ENCODE measurements at regions not wholly inside any gene's neighbourhood (a gene's known extent, or its start where the extent isn't known, plus 50 kb on each side); places are given as distances from the start of the nearest gene placed in this dataset.
"Not testable (repeated sequence)": the region's sequence is repeated elsewhere in the genome, so short reads cannot be mapped to it uniquely, and the experiment has no call there.

GRCh38 chr3:61463191-61463590 lies 98.2 kb upstream of the PTPRG start:
- Mint-ChIP-seq H3K27me3 (peaks cover 7% of the 10 kb centered on the region), H3K27ac (no peak overlapping the region), H3K9me3 (no peaks in the 10 kb centered on the region), H3K4me1 (ENCODE audit: unreplicated experiment) (no peaks in the 10 kb centered on the region), H3K4me3 (no peak overlapping the region), H3K36me3 (no peaks in the 10 kb centered on the region)
- TF ChIP-seq CTCF (conservative IDR thresholded peaks at IDR 0.05) = no peak
- no peak for DNase-seq (ENCODE audit: extremely low spot score, unreplicated experiment)

DNA sequence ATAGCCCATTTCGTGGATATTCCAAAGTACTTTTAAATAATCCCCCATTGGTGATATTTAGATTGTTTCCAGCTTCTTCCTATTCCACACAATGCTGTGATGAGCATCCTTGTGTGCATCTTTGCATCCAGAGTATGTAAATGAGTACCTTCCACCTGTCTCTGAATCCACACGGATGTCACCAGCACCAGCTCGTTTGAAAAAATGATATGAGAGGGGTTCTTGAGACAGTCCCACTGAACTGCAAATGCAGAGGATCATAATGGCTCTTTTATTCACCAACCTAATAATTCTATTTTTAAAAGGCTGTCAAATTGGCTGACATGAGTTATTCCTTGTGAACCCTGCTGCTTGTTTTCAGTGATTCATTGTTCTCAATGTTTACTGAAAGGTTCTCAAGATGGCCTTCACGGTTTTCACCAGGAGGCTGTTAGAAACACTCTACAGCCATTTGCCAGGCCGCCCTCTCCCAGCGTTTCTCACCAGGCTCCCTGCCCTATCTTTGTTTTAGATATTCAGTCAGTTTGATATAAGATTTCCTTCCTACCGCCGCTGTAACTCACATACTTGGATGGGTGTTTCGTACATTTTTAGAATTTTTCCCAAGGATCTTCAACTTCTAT lies 96.7 kb upstream of the PTPRG start:
- H3K9me3 Mint-ChIP-seq = no peaks in the 10 kb centered on the region
- DNase-seq (ENCODE audit: extremely low spot score, unreplicated experiment) = no peak
- no peaks in the 10 kb centered on the region for H3K4me1 Mint-ChIP-seq (ENCODE audit: unreplicated experiment)
- no peak overlapping the region for H3K4me3 Mint-ChIP-seq
- no peak for TF ChIP-seq CTCF (conservative IDR thresholded peaks at IDR 0.05)
- no peak overlapping the region for H3K27ac Mint-ChIP-seq
- no peaks in the 10 kb centered on the region for H3K36me3 Mint-ChIP-seq
- peaks cover 13% of the 10 kb centered on the region for H3K27me3 Mint-ChIP-seq

GRCh38 chr3:61466357-61466756 lies 95.0 kb upstream of the PTPRG start:
- no peaks in the 10 kb centered on the region for H3K9me3 Mint-ChIP-seq
- H3K4me3 Mint-ChIP-seq = no peak overlapping the region
- peaks cover 13% of the 10 kb centered on the region for H3K27me3 Mint-ChIP-seq
- H3K36me3 Mint-ChIP-seq = no peaks in the 10 kb centered on the region
- H3K27ac Mint-ChIP-seq = no peak overlapping the region
- H3K4me1 Mint-ChIP-seq (ENCODE audit: unreplicated experiment) = no peaks in the 10 kb centered on the region
- DNase-seq (ENCODE audit: extremely low spot score, unreplicated experiment) = no peak
- no peak for TF ChIP-seq CTCF (conservative IDR thresholded peaks at IDR 0.05)

DNA sequence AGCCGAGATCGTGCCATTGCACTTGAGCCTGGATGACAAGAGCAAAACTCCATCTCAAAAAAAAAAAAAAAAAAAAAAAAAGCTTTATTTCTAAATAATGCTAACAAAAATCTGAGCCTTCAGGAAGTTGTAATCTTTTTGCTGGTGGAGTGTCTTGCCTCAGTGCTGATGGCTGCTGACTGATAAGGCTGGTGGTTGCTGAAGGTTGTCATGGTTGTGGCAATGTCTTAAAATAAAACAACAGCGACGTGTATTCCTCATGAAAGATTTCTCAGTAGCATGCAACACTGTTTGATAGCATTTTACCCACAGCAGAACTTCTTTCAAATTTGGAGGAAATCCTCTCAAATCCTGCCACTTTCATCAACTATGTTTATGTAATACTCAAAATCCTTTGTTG lies 77.4 kb upstream of the PTPRG start:
- no peak for DNase-seq (ENCODE audit: extremely low spot score, unreplicated experiment)
- no peaks in the 10 kb centered on the region for H3K27me3 Mint-ChIP-seq
- peaks cover 8% of the 10 kb centered on the region for H3K4me1 Mint-ChIP-seq (ENCODE audit: unreplicated experiment)
- no peaks in the 10 kb centered on the region for H3K36me3 Mint-ChIP-seq
- no peaks in the 10 kb centered on the region for H3K9me3 Mint-ChIP-seq
- H3K27ac Mint-ChIP-seq = no peak overlapping the region
- no peak for TF ChIP-seq CTCF (conservative IDR thresholded peaks at IDR 0.05)
- H3K4me3 Mint-ChIP-seq = no peak overlapping the region

DNA sequence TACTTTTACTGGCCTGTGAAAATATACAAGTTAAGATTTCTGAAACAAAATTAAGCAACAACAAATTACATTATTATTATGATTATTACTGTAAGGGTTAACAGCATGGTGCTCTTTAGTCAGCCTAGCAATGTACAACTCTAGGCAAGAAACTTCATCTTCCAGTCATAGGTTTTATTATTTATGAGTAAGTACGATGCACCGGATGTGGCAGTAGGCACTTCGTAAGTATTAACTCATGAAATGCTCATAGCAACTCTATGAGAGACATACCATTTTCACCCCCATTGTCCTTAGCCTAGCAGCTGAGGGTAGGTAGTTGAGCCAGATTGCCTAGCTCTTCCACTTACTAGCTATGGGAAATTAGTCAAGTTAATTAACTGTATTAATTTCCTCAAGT lies 68.0 kb upstream of the PTPRG start:
- Mint-ChIP-seq H3K4me1 (ENCODE audit: unreplicated experiment) (no peaks in the 10 kb centered on the region), H3K9me3 (no peaks in the 10 kb centered on the region), H3K27me3 (no peaks in the 10 kb centered on the region), H3K27ac (no peak overlapping the region), H3K36me3 (peaks cover 3% of the 10 kb centered on the region), H3K4me3 (no peak overlapping the region)
- TF ChIP-seq CTCF (conservative IDR thresholded peaks at IDR 0.05) = no peak
- no peak for DNase-seq (ENCODE audit: extremely low spot score, unreplicated experiment)

- H3K9me3 Mint-ChIP-seq; H3K4me3 Mint-ChIP-seq; DNase-seq (ENCODE audit: extremely low spot score, unreplicated experiment); H3K36me3 Mint-ChIP-seq; H3K27me3 Mint-ChIP-seq; H3K4me1 Mint-ChIP-seq (ENCODE audit: unreplicated experiment); H3K27ac Mint-ChIP-seq: not testable (repeated sequence)
These were observed 67.1 kb upstream of the PTPRG start for GRCh38 chr3:61494309-61494708.

Data from type B pancreatic cell (in vitro differentiated cells).